ENCODE measurements at regions not wholly inside any gene's neighbourhood (a gene's known extent, or its start where the extent isn't known, plus 50 kb on each side); places are given as distances from the start of the nearest gene placed in this dataset.

GRCh38 chr9:110081395-110081794, 126.6 kb downstream of the C9orf152 start:
- 70% methylated on average over 3 of the region's 3 CpGs for WGBS
- no peaks in the 10 kb centered on the region for H3K27me3 ChIP-seq (replicated peaks; ENCODE audit: insufficient read depth)
- H3K27ac ChIP-seq = no peak overlapping the region
- no peaks in the 10 kb centered on the region for H3K4me1 ChIP-seq (replicated peaks)
- H3K9me3 ChIP-seq = no peaks in the 10 kb centered on the region
- H3K4me3 ChIP-seq = no peak overlapping the region
- intact Hi-C loops (cut with DNase I) = no loop called here
- no peak for DNase-seq (ENCODE audit: low spot score)
- TF ChIP-seq POLR2AphosphoS5 (IDR thresholded peaks at IDR 0.05) = no peak
- no peak for TF ChIP-seq POLR2A (IDR thresholded peaks at IDR 0.05)
- no peaks in the 10 kb centered on the region for H3K36me3 ChIP-seq

DNA sequence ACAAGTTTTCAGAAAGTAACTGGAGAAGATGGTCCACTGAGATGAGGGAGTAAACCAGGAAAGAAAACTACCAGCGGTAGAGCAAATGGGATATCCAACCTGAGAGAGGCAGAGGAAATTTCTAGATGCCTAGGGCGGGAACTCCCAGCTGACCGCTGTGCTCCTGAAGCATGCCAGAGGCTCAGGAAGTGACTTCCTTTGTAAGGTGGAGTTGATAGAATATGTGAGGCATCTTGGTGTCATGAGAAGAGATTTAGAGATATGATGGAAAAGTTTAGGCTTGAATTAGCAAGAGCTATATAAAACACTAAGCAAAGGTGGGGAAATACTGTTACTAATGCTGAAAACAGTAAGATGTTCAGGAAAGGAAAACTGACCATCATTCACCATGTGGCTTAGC, 124.1 kb downstream of the C9orf152 start:
- H3K27me3 ChIP-seq (replicated peaks; ENCODE audit: insufficient read depth) = no peaks in the 10 kb centered on the region
- no peaks in the 10 kb centered on the region for H3K4me1 ChIP-seq (replicated peaks)
- TF ChIP-seq POLR2AphosphoS5 (IDR thresholded peaks at IDR 0.05) (no peak), CTCF (IDR thresholded peaks at IDR 0.05) (no peak), POLR2A (IDR thresholded peaks at IDR 0.05) (no peak)
- H3K36me3 ChIP-seq = no peaks in the 10 kb centered on the region
- 98% methylated on average over 3 of the region's 3 CpGs for WGBS
- H3K27ac ChIP-seq = no peak overlapping the region
- DNase-seq (ENCODE audit: low spot score) = no peak
- no peak overlapping the region for H3K4me3 ChIP-seq
- H3K9me3 ChIP-seq = no peaks in the 10 kb centered on the region
- intact Hi-C loops (cut with DNase I) = no loop called here

- TF ChIP-seq POLR2AphosphoS5 (IDR thresholded peaks at IDR 0.05) = no peak
- no peak for TF ChIP-seq POLR2A (IDR thresholded peaks at IDR 0.05)
- TF ChIP-seq CTCF (IDR thresholded peaks at IDR 0.05) = no peak
- Histone ChIP-seq H3K27me3 (replicated peaks; ENCODE audit: insufficient read depth) (no peaks in the 10 kb centered on the region), H3K4me3 (no peak overlapping the region), H3K36me3 (no peaks in the 10 kb centered on the region), H3K4me1 (replicated peaks) (no peaks in the 10 kb centered on the region), H3K27ac (no peak overlapping the region), H3K9me3 (no peaks in the 10 kb centered on the region)
- intact Hi-C loops (cut with DNase I) = no loop called here
- no peak for DNase-seq (ENCODE audit: low spot score)
- 92% methylated on average over 1 of the region's 1 CpG for WGBS
Measured at GRCh38 chr9:110086537-110086936, 121.4 kb downstream of the C9orf152 start.

GRCh38 chr9:110087605-110088004, 120.4 kb downstream of the C9orf152 start:
- H3K36me3 ChIP-seq = no peaks in the 10 kb centered on the region
- H3K9me3 ChIP-seq = no peaks in the 10 kb centered on the region
- no peaks in the 10 kb centered on the region for H3K27me3 ChIP-seq (replicated peaks; ENCODE audit: insufficient read depth)
- DNase-seq (ENCODE audit: low spot score) = no peak
- TF ChIP-seq POLR2A (IDR thresholded peaks at IDR 0.05) (no peak), POLR2AphosphoS5 (IDR thresholded peaks at IDR 0.05) (no peak), CTCF (IDR thresholded peaks at IDR 0.05) (no peak)
- no peak overlapping the region for H3K27ac ChIP-seq
- intact Hi-C loops (cut with DNase I) = no loop called here
- 42% methylated on average over 2 of the region's 2 CpGs for WGBS
- no peak overlapping the region for H3K4me3 ChIP-seq
- no peaks in the 10 kb centered on the region for H3K4me1 ChIP-seq (replicated peaks)

DNA sequence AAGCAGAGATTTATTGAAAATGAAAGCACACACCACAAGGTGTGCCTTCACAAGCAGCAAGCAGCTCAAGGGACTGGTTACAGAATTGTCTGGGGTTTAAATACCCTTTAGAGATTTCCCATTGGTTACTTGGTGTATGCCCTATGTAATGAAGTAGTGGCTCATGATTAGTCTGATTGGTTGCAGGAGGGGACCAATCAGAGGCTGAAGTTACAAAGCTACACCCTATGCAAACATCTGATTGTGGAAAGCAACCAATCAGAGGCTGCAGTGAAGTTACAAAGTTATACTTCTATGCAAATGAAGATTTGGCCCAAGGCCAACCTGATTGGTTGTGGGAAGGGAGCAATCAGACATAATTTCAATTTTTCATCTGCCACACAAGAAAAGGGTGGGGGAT, 119.9 kb downstream of the C9orf152 start:
- H3K4me1 ChIP-seq (replicated peaks) = no peaks in the 10 kb centered on the region
- no peak overlapping the region for H3K4me3 ChIP-seq
- no peaks in the 10 kb centered on the region for H3K9me3 ChIP-seq
- H3K36me3 ChIP-seq = no peaks in the 10 kb centered on the region
- DNase-seq (ENCODE audit: low spot score) = no peak
- intact Hi-C loops (cut with DNase I) = no loop called here
- no peaks in the 10 kb centered on the region for H3K27me3 ChIP-seq (replicated peaks; ENCODE audit: insufficient read depth)
- no peak for TF ChIP-seq POLR2AphosphoS5 (IDR thresholded peaks at IDR 0.05)
- no peak for TF ChIP-seq CTCF (IDR thresholded peaks at IDR 0.05)
- no peak overlapping the region for H3K27ac ChIP-seq
